ENCODE measurements at regions not wholly inside any gene's neighbourhood (a gene's known extent, or its start where the extent isn't known, plus 50 kb on each side); places are given as distances from the start of the nearest gene placed in this dataset.

DNA sequence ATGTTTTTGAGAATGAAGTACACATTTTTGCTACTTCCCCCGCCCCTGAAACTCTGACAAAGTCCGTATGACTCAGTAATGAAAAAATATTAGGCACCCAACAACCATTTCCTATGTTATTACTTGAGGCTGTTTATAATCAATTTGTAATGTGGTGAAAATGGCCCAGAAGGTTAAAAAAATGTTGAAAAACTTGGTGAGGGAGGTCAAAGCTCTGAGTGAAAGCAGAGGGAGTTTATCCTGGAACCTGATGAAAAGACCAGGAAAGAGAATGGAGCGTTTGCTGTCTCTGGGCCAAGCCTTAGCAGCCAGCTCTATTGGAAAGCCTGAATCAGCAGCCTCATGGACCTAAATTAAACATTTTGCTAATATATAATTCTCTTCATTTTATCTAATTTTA lies 367.7 kb upstream of the NEGR1 start:
- no peak overlapping the region for H3K14ac ChIP-seq (ENCODE audit: low read length)
- H3K27me3 ChIP-seq (ENCODE audit: control insufficient read depth in 3 of 3, insufficient read depth in 3 of 3, low read depth in 1 of 3, low read length in 3 of 3), result no peaks in the 10 kb centered on the region
- no peak overlapping the region for H3K4me2 ChIP-seq (ENCODE audit: insufficient read depth, low read length, poor library complexity, severe bottlenecking)
- no peak overlapping the region for H2BK12ac ChIP-seq (ENCODE audit: low read length)
- DNase-seq (ENCODE audit: low spot score), result no peak
- H3K4me1 ChIP-seq (ENCODE audit: control insufficient read depth in 2 of 2, insufficient read depth in 1 of 2, low read depth in 1 of 2, low read length in 2 of 2), result no peaks in the 10 kb centered on the region
- no peak overlapping the region for H4K91ac ChIP-seq (ENCODE audit: low read depth, low read length, poor library complexity)
- no peak overlapping the region for H2AK5ac ChIP-seq (ENCODE audit: low read depth, low read length)
- no peak overlapping the region for H2BK5ac ChIP-seq (ENCODE audit: low read length)
- no peak overlapping the region for H3K9ac ChIP-seq (ENCODE audit: low read depth, low read length, poor library complexity)
- peaks cover 0 to 2% of the 10 kb centered on the region in 2 donors for H3K9me3 ChIP-seq (replicated peaks in 1 of 2; ENCODE audit: control insufficient read depth in 2 of 2, insufficient read depth in 1 of 2, low read depth in 1 of 2, low read length in 2 of 2)
- no peaks in the 10 kb centered on the region for H3K36me3 ChIP-seq (replicated peaks in 1 of 2; ENCODE audit: control insufficient read depth in 2 of 2, insufficient read depth in 2 of 2, low read length in 2 of 2)
- no peak overlapping the region for H3K4me3 ChIP-seq (ENCODE audit: low read length in 2 of 2)
- H3K23ac ChIP-seq (ENCODE audit: low read depth, low read length, poor library complexity), result no peak overlapping the region
- H3K18ac ChIP-seq (ENCODE audit: low read length), result no peak overlapping the region
- H3K4ac ChIP-seq (ENCODE audit: low read length), result no peak overlapping the region
- H2BK15ac ChIP-seq (ENCODE audit: low read length), result no peak overlapping the region
- no peak overlapping the region for H3K27ac ChIP-seq (replicated peaks; ENCODE audit: low read length)
- no peaks in the 10 kb centered on the region for H3K79me1 ChIP-seq (ENCODE audit: low read depth, low read length)
- H2AFZ ChIP-seq (ENCODE audit: low read length), result no peak overlapping the region
- no peak overlapping the region for H4K8ac ChIP-seq (ENCODE audit: low read depth, low read length)
- H2BK120ac ChIP-seq (ENCODE audit: low read depth, low read length), result no peak overlapping the region
- no CpG with 5 or more reads among the region's 3 CpGs for WGBS, 2 donors (ENCODE audit: extremely low coverage in 2 of 2, insufficient read length in 2 of 2, insufficient replicate concordance in 1 of 2)

DNA sequence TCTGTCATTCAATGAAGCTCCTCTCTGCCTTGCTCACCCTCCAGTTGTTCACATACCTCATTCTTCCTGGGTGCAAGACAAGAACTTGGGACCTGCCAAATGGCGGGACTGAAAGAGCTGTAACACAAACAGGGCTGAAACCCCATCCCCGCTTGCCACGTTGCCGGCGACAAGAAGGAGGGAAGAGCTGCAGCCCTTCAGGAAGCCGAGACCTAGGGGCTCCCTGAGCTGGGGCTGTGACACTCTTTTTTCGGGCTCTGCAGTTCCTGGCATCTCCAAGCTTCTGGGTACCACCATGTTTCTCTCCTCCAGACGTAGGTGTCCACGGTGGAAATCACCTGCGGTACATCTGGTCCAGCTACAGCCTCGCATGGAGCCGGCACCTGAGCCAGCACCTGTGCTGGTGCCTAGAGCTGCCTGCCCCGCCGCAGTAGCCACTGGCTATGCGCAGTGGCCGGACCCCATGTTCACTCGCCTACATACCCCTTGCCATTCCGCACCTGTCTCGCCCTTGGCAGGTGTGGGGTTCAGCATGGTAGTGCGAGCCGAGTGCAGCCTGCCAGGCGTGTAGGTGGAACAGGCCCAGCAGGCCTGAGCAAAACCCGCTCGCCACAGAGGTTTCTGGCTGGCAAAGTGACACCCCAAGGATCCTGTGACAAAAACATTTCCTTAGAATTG lies 367.0 kb upstream of the NEGR1 start:
- H3K23ac ChIP-seq (ENCODE audit: low read depth, low read length, poor library complexity), result no peak overlapping the region
- H3K4me1 ChIP-seq (ENCODE audit: control insufficient read depth in 2 of 2, insufficient read depth in 1 of 2, low read depth in 1 of 2, low read length in 2 of 2), result no peaks in the 10 kb centered on the region
- H3K27me3 ChIP-seq (ENCODE audit: control insufficient read depth in 3 of 3, insufficient read depth in 3 of 3, low read depth in 1 of 3, low read length in 3 of 3), result no peaks in the 10 kb centered on the region
- H2BK5ac ChIP-seq (ENCODE audit: low read length), result peak overlapping the region; percentile 24
- H2BK15ac ChIP-seq (ENCODE audit: low read length), result peak overlapping the region; percentile 49
- no peak overlapping the region for H3K9ac ChIP-seq (ENCODE audit: low read depth, low read length, poor library complexity)
- no peak overlapping the region for H4K91ac ChIP-seq (ENCODE audit: low read depth, low read length, poor library complexity)
- H3K9me3 ChIP-seq (replicated peaks in 1 of 2; ENCODE audit: control insufficient read depth in 2 of 2, insufficient read depth in 1 of 2, low read depth in 1 of 2, low read length in 2 of 2), result peaks cover 0 to 2% of the 10 kb centered on the region in 2 donors
- no peak overlapping the region for H2BK120ac ChIP-seq (ENCODE audit: low read depth, low read length)
- no peak for DNase-seq (ENCODE audit: low spot score)
- no peaks in the 10 kb centered on the region for H3K79me1 ChIP-seq (ENCODE audit: low read depth, low read length)
- no peak overlapping the region for H3K27ac ChIP-seq (replicated peaks; ENCODE audit: low read length)
- no CpG with 5 or more reads among the region's 24 CpGs for whole genome bisulfite sequencing, 2 donors (ENCODE audit: extremely low coverage in 2 of 2, insufficient read length in 2 of 2, insufficient replicate concordance in 1 of 2)
- no peak overlapping the region for H3K4me2 ChIP-seq (ENCODE audit: insufficient read depth, low read length, poor library complexity, severe bottlenecking)
- no peaks in the 10 kb centered on the region for H3K36me3 ChIP-seq (replicated peaks in 1 of 2; ENCODE audit: control insufficient read depth in 2 of 2, insufficient read depth in 2 of 2, low read length in 2 of 2)
- peak overlapping the region; percentile 56 for H3K14ac ChIP-seq (ENCODE audit: low read length)
- H3K4me3 ChIP-seq (ENCODE audit: low read length in 2 of 2), result peak overlapping the region in 1 of 2 donors; percentile 42
- peak overlapping the region; percentile 58 for H2BK12ac ChIP-seq (ENCODE audit: low read length)
- H2AFZ ChIP-seq (ENCODE audit: low read length), result no peak overlapping the region
- peak overlapping the region; percentile 66 for H3K4ac ChIP-seq (ENCODE audit: low read length)
- peak overlapping the region; percentile 82 for H4K8ac ChIP-seq (ENCODE audit: low read depth, low read length)
- peak overlapping the region; percentile 85 for H3K18ac ChIP-seq (ENCODE audit: low read length)
- peak overlapping the region; percentile 84 for H2AK5ac ChIP-seq (ENCODE audit: low read depth, low read length)

DNA sequence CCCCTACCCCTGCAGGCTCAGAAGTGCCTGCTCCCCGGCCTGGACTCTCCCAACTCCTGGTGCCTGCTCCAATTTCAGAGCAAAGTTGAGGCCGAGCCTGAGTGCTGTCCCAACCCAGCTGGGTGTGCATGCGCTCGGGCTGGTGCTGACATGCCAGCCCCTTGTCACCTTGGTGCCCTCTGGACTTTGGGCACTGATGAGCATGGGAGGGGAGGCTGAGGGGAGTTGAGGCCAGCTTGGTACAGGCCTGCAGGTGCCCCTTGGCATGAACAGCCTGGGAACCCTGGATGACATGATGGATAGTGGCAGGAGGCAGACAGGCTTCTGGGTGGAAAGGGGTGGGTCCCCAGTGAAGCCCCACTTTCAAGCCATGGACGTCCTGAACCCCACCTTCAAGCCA lies 366.1 kb upstream of the NEGR1 start:
- Histone ChIP-seq H3K27ac (replicated peaks; ENCODE audit: low read length) (no peak overlapping the region), H2BK5ac (ENCODE audit: low read length) (no peak overlapping the region), H3K9ac (ENCODE audit: low read depth, low read length, poor library complexity) (no peak overlapping the region), H2AK5ac (ENCODE audit: low read depth, low read length) (peak overlapping the region; percentile 68), H3K4ac (ENCODE audit: low read length) (no peak overlapping the region), H4K91ac (ENCODE audit: low read depth, low read length, poor library complexity) (no peak overlapping the region), H3K18ac (ENCODE audit: low read length) (peak overlapping the region; percentile 70), H3K23ac (ENCODE audit: low read depth, low read length, poor library complexity) (peak overlapping the region; percentile 17), H2BK120ac (ENCODE audit: low read depth, low read length) (peak overlapping the region; percentile 81), H3K27me3 (ENCODE audit: control insufficient read depth in 3 of 3, insufficient read depth in 3 of 3, low read depth in 1 of 3, low read length in 3 of 3) (no peaks in the 10 kb centered on the region), H2BK12ac (ENCODE audit: low read length) (peak overlapping the region; percentile 41), H3K4me3 (ENCODE audit: low read length in 2 of 2) (no peak overlapping the region), H4K8ac (ENCODE audit: low read depth, low read length) (no peak overlapping the region), H2BK15ac (ENCODE audit: low read length) (peak overlapping the region; percentile 95), H3K4me2 (ENCODE audit: insufficient read depth, low read length, poor library complexity, severe bottlenecking) (no peak overlapping the region), H3K36me3 (replicated peaks in 1 of 2; ENCODE audit: control insufficient read depth in 2 of 2, insufficient read depth in 2 of 2, low read length in 2 of 2) (no peaks in the 10 kb centered on the region), H2AFZ (ENCODE audit: low read length) (no peak overlapping the region), H3K9me3 (replicated peaks in 1 of 2; ENCODE audit: control insufficient read depth in 2 of 2, insufficient read depth in 1 of 2, low read depth in 1 of 2, low read length in 2 of 2) (peaks cover 0 to 2% of the 10 kb centered on the region in 2 donors), H3K4me1 (ENCODE audit: control insufficient read depth in 2 of 2, insufficient read depth in 1 of 2, low read depth in 1 of 2, low read length in 2 of 2) (no peaks in the 10 kb centered on the region), H3K79me1 (ENCODE audit: low read depth, low read length) (no peaks in the 10 kb centered on the region), H3K14ac (ENCODE audit: low read length) (no peak overlapping the region)
- DNase-seq (ENCODE audit: low spot score), result no peak
- WGBS, 2 donors (ENCODE audit: extremely low coverage in 2 of 2, insufficient read length in 2 of 2, insufficient replicate concordance in 1 of 2), result no CpG with 5 or more reads among the region's 5 CpGs

DNA sequence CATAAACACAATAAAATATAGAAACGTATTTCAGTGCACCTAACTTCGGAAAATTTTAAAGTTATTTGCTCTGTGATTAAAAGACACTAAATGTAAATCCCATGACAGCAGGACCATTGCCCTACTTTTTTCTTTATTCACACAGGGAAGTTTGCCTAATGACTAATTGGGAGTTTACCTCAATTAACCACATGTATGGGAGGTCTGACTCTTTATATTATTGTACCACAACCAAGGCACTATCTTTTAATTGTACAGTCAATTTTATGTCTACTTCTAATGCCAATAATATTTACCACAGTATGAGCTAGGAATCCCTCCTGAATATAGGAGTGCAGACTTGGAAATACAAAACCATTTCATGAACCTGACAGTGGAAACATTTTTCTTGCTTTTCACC lies 360.8 kb upstream of the NEGR1 start:
- H2BK5ac ChIP-seq (ENCODE audit: low read length), result no peak overlapping the region
- H3K79me1 ChIP-seq (ENCODE audit: low read depth, low read length), result no peaks in the 10 kb centered on the region
- H3K4me1 ChIP-seq (ENCODE audit: control insufficient read depth in 2 of 2, insufficient read depth in 1 of 2, low read depth in 1 of 2, low read length in 2 of 2), result peaks cover 0 to 4% of the 10 kb centered on the region in 2 donors
- no peak overlapping the region for H3K4ac ChIP-seq (ENCODE audit: low read length)
- H3K18ac ChIP-seq (ENCODE audit: low read length), result no peak overlapping the region
- H3K36me3 ChIP-seq (replicated peaks in 1 of 2; ENCODE audit: control insufficient read depth in 2 of 2, insufficient read depth in 2 of 2, low read length in 2 of 2), result no peaks in the 10 kb centered on the region
- H2BK15ac ChIP-seq (ENCODE audit: low read length), result no peak overlapping the region
- H4K91ac ChIP-seq (ENCODE audit: low read depth, low read length, poor library complexity), result no peak overlapping the region
- no peak overlapping the region for H3K23ac ChIP-seq (ENCODE audit: low read depth, low read length, poor library complexity)
- DNase-seq (ENCODE audit: low spot score), result no peak
- H2AK5ac ChIP-seq (ENCODE audit: low read depth, low read length), result no peak overlapping the region
- no peak overlapping the region for H3K27ac ChIP-seq (replicated peaks; ENCODE audit: low read length)
- H3K27me3 ChIP-seq (ENCODE audit: control insufficient read depth in 3 of 3, insufficient read depth in 3 of 3, low read depth in 1 of 3, low read length in 3 of 3), result no peaks in the 10 kb centered on the region
- no peak overlapping the region for H2BK12ac ChIP-seq (ENCODE audit: low read length)
- no peak overlapping the region for H2AFZ ChIP-seq (ENCODE audit: low read length)
- H3K9ac ChIP-seq (ENCODE audit: low read depth, low read length, poor library complexity), result no peak overlapping the region
- no CpG with 5 or more reads among the region's 2 CpGs for WGBS, 2 donors (ENCODE audit: extremely low coverage in 2 of 2, insufficient read length in 2 of 2, insufficient replicate concordance in 1 of 2)
- H4K8ac ChIP-seq (ENCODE audit: low read depth, low read length), result no peak overlapping the region
- H3K9me3 ChIP-seq (replicated peaks in 1 of 2; ENCODE audit: control insufficient read depth in 2 of 2, insufficient read depth in 1 of 2, low read depth in 1 of 2, low read length in 2 of 2), result peaks cover 0 to 5% of the 10 kb centered on the region in 2 donors
- H2BK120ac ChIP-seq (ENCODE audit: low read depth, low read length), result no peak overlapping the region
- H3K14ac ChIP-seq (ENCODE audit: low read length), result no peak overlapping the region
- H3K4me3 ChIP-seq (ENCODE audit: low read length in 2 of 2), result no peak overlapping the region
- no peak overlapping the region for H3K4me2 ChIP-seq (ENCODE audit: insufficient read depth, low read length, poor library complexity, severe bottlenecking)
